Gastroesophageal sphincter (tissue), 4 donors: ENCODE measurements at regions not wholly inside any gene's neighbourhood (a gene's known extent, or its start where the extent isn't known, plus 50 kb on each side); places are given as distances from the start of the nearest gene placed in this dataset.
"Not testable (repeated sequence)": the region's sequence is repeated elsewhere in the genome, so short reads cannot be mapped to it uniquely, and the experiment has no call there.

Source experiments
- ATAC-seq: fragments of 150-250 bp; one replicate; pipeline ENCODE4 v1.9.1; 2016; ENCODE audit warnings: mild to moderate bottlenecking, moderate library complexity
- H3K27ac ChIP-seq, 4 donors: fragments of 200-600 bp; sonication (generic) in 3 of 4; 1 replicate in 3 of 4; 2 replicates in 1 of 4; pipeline ENCODE4 v1.5.1; 2016 to 2019
- H3K27me3 ChIP-seq: fragments of 200-600 bp; sonication (generic); one replicate; pipeline ENCODE4 v1.5.1; 2019
- H3K36me3 ChIP-seq, 2 donors: fragments of 200-600 bp; sonication (generic); one replicate each; pipeline ENCODE4 v1.5.1; 2019; ENCODE audit warnings: control low read depth in 1 of 2
- H3K4me1 ChIP-seq, 3 donors: fragments of 200-600 bp; sonication (generic); 1 replicate in 2 of 3; 2 replicates in 1 of 3; pipeline ENCODE4 v1.5.1; 2016 to 2019; ENCODE audit warnings: control low read depth in 2 of 3
- H3K4me3 ChIP-seq, 2 donors: fragments of 200-600 bp; sonication (generic); one replicate each; pipeline ENCODE4 v1.5.1; 2019; ENCODE audit warnings: mild to moderate bottlenecking in 1 of 2, moderate library complexity in 1 of 2
- H3K9me3 ChIP-seq, 3 donors: fragments of 200-600 bp; sonication (generic); one replicate each; pipeline ENCODE4 v1.5.1; 2017 to 2019; ENCODE audit warnings: control low read depth in 2 of 3
- WGBS, 2 donors: methylation state at CpG; one replicate each; pipeline ENCODE4 v1.1.5; 2018; ENCODE audit warnings: low coverage in 1 of 2; 5-methylcytosine and 5-hydroxymethylcytosine counted together
- small RNA-seq, 4 donors: library from RNA; depleted of rRNA; stranded (forward); fragments of <200 nt; gene quantifications; one replicate each; pipeline ENCODE3, GENCODE V24; 2016

DNA sequence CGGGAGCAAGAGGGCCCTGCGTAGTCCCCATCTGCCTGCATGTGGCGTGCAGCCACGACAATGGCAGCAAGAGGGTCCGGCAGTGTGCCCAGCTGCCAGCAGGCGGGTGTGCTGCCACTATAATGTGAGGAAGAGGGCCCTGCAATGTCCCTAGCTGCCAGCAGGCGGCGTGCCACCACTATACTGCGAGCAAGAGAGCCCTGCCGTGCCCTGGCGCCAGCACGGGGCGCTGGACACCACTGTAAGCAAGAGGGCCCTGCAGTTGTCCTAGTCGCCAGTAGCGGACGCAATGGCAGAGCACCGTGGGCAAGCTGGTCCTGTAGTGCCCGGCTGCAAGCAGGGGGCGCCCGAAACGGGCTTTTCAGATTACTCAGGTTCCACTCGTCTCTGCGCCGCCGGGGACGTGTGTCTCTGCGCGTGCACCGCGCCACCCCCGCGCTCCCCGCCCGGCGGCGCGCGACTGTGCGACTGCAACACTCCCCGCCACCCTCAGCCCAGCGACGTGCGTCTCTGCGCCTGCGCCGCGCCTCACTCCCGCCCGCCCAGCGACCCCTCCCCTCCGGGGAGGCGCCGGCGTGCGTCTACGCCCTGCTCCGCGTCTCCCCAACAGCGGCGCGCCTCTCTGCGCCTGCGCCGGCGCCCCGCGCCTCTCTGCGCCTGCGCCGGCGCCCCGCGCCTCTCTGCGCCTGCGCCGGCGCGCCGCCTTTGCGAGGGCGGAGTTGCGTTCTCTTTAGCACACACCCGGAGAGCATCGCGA, 159.4 kb upstream of the FRG2B start:
- ATAC-seq, H3K27me3 ChIP-seq, H3K4me1 ChIP-seq, H3K36me3 ChIP-seq, H3K9me3 ChIP-seq, H3K27ac ChIP-seq, H3K4me3 ChIP-seq: not testable (repeated sequence)
- WGBS, 2 donors: no CpG with 5 or more reads among the region's 85 CpGs

DNA sequence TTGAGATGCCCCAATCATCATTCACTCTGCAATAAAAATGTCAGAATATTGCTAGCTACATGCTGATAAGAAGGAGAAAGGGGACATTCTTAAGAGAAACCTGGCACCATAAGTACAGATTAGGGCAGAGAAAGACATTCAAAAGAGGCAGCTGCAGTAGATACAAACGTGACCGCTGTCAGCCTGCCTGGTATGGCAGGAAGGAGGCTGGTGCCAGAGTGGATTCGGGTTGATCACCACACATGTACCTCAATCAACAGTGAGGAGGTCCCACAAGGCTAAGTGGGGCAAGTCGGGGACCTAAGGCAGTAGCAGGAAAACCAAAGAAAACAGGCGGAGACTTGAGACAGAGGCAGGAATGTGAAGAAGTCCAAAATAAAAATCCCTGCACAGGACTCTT, 158.6 kb upstream of the FRG2B start:
- not testable (repeated sequence) for H3K4me1 ChIP-seq, H3K4me3 ChIP-seq
- no CpG with 5 or more reads among the region's 5 CpGs for whole genome bisulfite sequencing, 2 donors

GRCh38 chr10:133765308-133765707, 138.7 kb upstream of the FRG2B start:
- not testable (repeated sequence) for H3K4me1 ChIP-seq, H3K27me3 ChIP-seq, H3K27ac ChIP-seq, H3K9me3 ChIP-seq, ATAC-seq, H3K36me3 ChIP-seq, H3K4me3 ChIP-seq
- WGBS, 2 donors: no CpG with 5 or more reads among the region's 1 CpG

More for the DNA sequence above, 158.6 kb upstream of the FRG2B start:
- not testable (repeated sequence) for H3K27me3 ChIP-seq, H3K27ac ChIP-seq, H3K36me3 ChIP-seq, ATAC-seq, H3K9me3 ChIP-seq

DNA sequence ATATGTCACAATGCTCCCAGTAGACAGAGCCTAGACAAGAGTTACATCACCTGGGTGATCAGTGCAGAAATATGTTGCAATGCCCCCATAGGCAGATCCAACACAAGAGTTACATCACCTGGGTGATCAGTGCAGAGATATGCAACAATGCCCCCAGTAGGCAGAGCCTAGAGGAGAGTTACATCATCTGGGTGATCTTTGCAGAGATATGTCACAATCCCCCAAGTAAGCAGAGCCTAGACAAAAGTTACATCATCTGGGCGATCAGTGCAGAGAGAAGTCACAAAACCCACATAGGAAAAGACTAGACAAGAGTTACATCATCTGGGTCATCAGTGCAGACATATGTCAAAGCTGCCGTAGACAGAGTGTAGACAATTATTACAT, 138.2 kb upstream of the FRG2B start:
- not testable (repeated sequence) for H3K36me3 ChIP-seq, H3K27me3 ChIP-seq, H3K4me1 ChIP-seq, H3K27ac ChIP-seq, H3K4me3 ChIP-seq, H3K9me3 ChIP-seq, ATAC-seq
- no CpG with 5 or more reads among the region's 2 CpGs for WGBS, 2 donors

DNA sequence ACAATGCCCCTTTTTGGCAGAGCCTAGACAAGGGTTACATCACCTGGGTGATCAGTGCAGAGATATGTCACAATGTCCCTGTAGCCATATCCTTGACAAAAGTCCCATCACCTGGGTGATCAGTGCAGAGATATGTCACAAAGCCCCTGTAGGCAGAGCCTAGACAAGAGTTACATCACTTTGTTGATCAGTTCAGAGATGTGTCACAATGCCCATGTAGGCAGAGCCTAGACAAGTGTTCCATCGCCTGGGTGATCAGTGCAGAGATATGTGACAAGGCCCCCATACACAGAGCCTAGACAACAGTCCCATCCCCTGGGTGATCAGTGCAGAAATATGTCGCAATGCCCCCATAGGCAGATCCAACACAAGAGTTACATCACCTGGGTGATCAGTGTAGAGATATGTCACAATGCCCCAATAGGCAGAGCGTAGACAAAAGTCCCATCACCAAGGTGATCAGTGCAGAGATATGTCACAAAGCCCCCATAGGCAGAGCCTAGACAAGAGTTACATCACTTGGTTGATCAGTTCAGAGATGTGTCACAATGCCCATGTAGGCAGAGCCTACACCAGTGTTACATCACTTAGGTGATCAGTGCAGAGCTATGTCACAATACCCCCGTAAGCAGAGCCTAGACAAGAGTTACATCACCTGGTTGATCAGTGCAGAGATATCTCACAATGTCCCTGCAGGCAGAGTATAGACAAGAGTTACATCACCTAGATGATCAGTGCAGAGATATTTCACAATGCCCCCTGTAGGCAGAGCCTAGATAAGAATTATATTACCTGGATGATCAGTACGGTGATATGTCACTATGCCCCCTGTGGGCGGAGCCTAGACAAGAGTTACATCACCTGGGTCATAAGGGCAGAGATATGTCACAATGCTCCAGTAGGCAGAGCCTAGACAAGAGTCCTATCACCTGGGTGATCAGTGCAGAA, 137.6 kb upstream of the FRG2B start:
- H3K9me3 ChIP-seq, H3K27me3 ChIP-seq, ATAC-seq, H3K27ac ChIP-seq, H3K4me3 ChIP-seq, H3K36me3 ChIP-seq, H3K4me1 ChIP-seq: not testable (repeated sequence)
- 83% methylated on average over 2 of the region's 6 CpGs; no CpG with 5 or more reads in 1 of the 2 donors for WGBS, 2 donors

DNA sequence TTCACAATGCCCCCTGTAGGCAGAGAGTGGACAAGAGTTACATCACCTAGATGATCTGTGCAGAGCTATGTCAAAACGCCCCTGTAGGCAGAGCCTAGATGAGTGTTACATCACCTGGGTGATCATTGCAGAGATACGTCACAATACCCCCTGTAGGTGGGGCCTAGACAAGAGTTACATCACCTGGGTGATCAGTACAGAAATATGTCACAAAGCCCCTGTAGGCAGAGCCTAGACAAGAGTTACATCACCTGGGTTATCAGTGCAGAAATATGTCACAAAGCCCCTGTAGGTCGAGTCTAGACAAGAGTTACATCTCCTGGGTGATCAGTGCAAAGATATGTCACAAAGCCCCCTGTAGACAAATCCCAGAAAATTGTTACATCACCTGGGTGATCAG, 136.6 kb upstream of the FRG2B start:
- H3K4me1 ChIP-seq, H3K9me3 ChIP-seq, H3K36me3 ChIP-seq, H3K4me3 ChIP-seq, H3K27me3 ChIP-seq, H3K27ac ChIP-seq: not testable (repeated sequence)
- WGBS, 2 donors: no CpG with 5 or more reads among the region's 3 CpGs
- ATAC-seq: peak; percentile 88

- not testable (repeated sequence) for H3K36me3 ChIP-seq, H3K9me3 ChIP-seq, H3K4me1 ChIP-seq, H3K4me3 ChIP-seq, H3K27me3 ChIP-seq, H3K27ac ChIP-seq
- peak; percentile 55 for ATAC-seq
- WGBS, 2 donors: no CpG with 5 or more reads among the region's 39 CpGs
Measured at GRCh38 chr10:133753545-133753944, 127.0 kb upstream of the FRG2B start.

Small RNAs in the stretch of these regions (small RNA-seq; reads per million reads assigned to genes)
- 0 reads per million in 4 donors for gene BX322534.1
